Heart left ventricle (tissue), 13 donors: ENCODE measurements at regions not wholly inside any gene's neighbourhood (a gene's known extent, or its start where the extent isn't known, plus 50 kb on each side); places are given as distances from the start of the nearest gene placed in this dataset.

ENCODE experiments used
- POLR2A ChIP-seq, 2 donors: fragments of 450-650 bp; IDR thresholded peaks; one replicate each; pipeline ENCODE4 v1.6.1; 2017; ENCODE audit warnings: antibody characterized with exemption in 2 of 2, mild to moderate bottlenecking in 2 of 2, moderate library complexity in 2 of 2
- TF ChIP-seq, protein P1 (sequence below), 12 donors: fragments of 200-600 bp; sonication (generic) in 4 of 12; IDR thresholded peaks; one replicate each; pipeline versions ENCODE4 v1.5.0 to v1.8.0; 2018 to 2022; ENCODE audit warnings: antibody characterized with exemption in 12 of 12, mild to moderate bottlenecking in 5 of 12
- donor health status: ischemic (EF 13 %, LVEDD 7.1; RV severe dilation, severe dysfunction).
- donor health status: DM: no; HTN: yes; CAD: no.
- donor health status: DM: no; HTN: no; CAD: no.
- donor health status: ischemic (EF 25% LVEDD 6.9; RV normal size, moderate dysfunction).
- donor health status: ischemic (EF 25% LVEDD 5.7; RV mildly dilated, moderate dysfunction).
- donor health status: ischemic (EF 35%, LVEDD 5.7; RV mildly dilated, moderate dysfunction).
- donor health status: nonischemic (EF 11% LVEDD 7.7; RV severe dilation, severe dysfunction).
- donor health status: DM: yes; HTN: yes; CAD: no.
- donor health status: PGD.
- donor health status: ischemic (EF 29% LVEDD 5.4; RV normal size, mild dysfunction).
- donor health status: nonischemic (EF 23%, LVEDD 6.1; RV moderate dilation, normal function).

DNA sequence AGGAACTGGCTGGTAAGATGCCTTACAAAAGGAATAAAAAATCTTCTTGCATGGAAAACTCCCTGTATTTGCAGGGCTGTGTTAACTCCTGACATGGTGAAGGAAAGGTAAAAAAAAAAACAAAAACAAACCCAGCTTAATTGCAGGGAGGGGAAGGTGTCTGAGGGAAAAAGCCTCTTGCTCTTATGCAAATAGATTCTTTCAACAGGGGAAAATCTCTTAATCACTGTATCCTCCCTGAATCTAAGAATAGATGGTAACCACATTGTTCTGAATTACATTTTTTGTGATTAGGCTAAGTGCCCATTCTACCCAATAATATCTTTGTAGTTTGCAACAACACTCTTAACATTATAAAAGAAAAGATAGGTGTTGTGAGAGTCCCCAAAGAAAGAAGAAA is 172.6 kb downstream of the RBM46 start:
- TF ChIP-seq, protein P1, sequence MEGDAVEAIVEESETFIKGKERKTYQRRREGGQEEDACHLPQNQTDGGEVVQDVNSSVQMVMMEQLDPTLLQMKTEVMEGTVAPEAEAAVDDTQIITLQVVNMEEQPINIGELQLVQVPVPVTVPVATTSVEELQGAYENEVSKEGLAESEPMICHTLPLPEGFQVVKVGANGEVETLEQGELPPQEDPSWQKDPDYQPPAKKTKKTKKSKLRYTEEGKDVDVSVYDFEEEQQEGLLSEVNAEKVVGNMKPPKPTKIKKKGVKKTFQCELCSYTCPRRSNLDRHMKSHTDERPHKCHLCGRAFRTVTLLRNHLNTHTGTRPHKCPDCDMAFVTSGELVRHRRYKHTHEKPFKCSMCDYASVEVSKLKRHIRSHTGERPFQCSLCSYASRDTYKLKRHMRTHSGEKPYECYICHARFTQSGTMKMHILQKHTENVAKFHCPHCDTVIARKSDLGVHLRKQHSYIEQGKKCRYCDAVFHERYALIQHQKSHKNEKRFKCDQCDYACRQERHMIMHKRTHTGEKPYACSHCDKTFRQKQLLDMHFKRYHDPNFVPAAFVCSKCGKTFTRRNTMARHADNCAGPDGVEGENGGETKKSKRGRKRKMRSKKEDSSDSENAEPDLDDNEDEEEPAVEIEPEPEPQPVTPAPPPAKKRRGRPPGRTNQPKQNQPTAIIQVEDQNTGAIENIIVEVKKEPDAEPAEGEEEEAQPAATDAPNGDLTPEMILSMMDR (IDR thresholded peaks at IDR 0.05): no peak
- no peak for TF ChIP-seq POLR2A (IDR thresholded peaks at IDR 0.05)
